Progenitor cell of endocrine pancreas (in vitro differentiated cells): ENCODE measurements at regions not wholly inside any gene's neighbourhood (a gene's known extent, or its start where the extent isn't known, plus 50 kb on each side); places are given as distances from the start of the nearest gene placed in this dataset.

ENCODE experiments used
- DNase-seq: peaks from one replicate; pipeline ENCODE4 v3.0.0; 2021; ENCODE audit warnings: low spot score; ENCODE audit not compliant: unreplicated experiment
- H3K27ac Mint-ChIP-seq: 2 replicates; pipeline ENCODE4 v1.8.0; 2021; ENCODE audit warnings: mild to moderate bottlenecking, moderate library complexity, mixed read lengths
- H3K27me3 Mint-ChIP-seq: 2 replicates; pipeline ENCODE4 v1.8.0; 2021; ENCODE audit warnings: mixed read lengths
- H3K36me3 Mint-ChIP-seq: 2 replicates; pipeline ENCODE4 v1.8.0; 2022; ENCODE audit warnings: mixed read lengths; ENCODE audit not compliant: insufficient read depth
- H3K4me1 Mint-ChIP-seq: 2 replicates; pipeline ENCODE4 v1.8.0; 2021; ENCODE audit warnings: low read depth, mixed read lengths
- H3K4me3 Mint-ChIP-seq: 2 replicates; pipeline ENCODE4 v1.8.0; 2021; ENCODE audit warnings: low read depth, mild to moderate bottlenecking, moderate library complexity, mixed read lengths
- H3K9me3 Mint-ChIP-seq: 2 replicates; pipeline ENCODE4 v1.8.0; 2021; ENCODE audit warnings: low read depth, mixed read lengths
- CTCF ChIP-seq: fragments of 200-600 bp; sonication (generic); IDR thresholded peaks from one replicate; pipeline ENCODE4 v1.5.0; 2021; ENCODE audit warnings: antibody characterized with exemption, mild to moderate bottlenecking; ENCODE audit not compliant: unreplicated experiment

- no peaks in the 10 kb centered on the region for H3K36me3 Mint-ChIP-seq
- no peak overlapping the region for H3K27ac Mint-ChIP-seq
- no peak for TF ChIP-seq CTCF
- H3K27me3 Mint-ChIP-seq, result no peaks in the 10 kb centered on the region
- H3K4me3 Mint-ChIP-seq, result no peak overlapping the region
- peaks cover 8% of the 10 kb centered on the region for H3K9me3 Mint-ChIP-seq
- DNase-seq, result no peak
- H3K4me1 Mint-ChIP-seq, result no peaks in the 10 kb centered on the region
Observed at GRCh38 chr5:144812763-144813162, 642.1 kb downstream of the KCTD16 start.

GRCh38 chr5:144800169-144800568 is 629.5 kb downstream of the KCTD16 start:
- Mint-ChIP-seq H3K4me1 (no peaks in the 10 kb centered on the region), H3K36me3 (no peaks in the 10 kb centered on the region), H3K4me3 (no peak overlapping the region), H3K27me3 (no peaks in the 10 kb centered on the region), H3K9me3 (no peaks in the 10 kb centered on the region), H3K27ac (no peak overlapping the region)
- no peak for TF ChIP-seq CTCF
- DNase-seq, result no peak

- no peak for TF ChIP-seq CTCF
- H3K36me3 Mint-ChIP-seq, result no peaks in the 10 kb centered on the region
- no peaks in the 10 kb centered on the region for H3K9me3 Mint-ChIP-seq
- no peaks in the 10 kb centered on the region for H3K27me3 Mint-ChIP-seq
- DNase-seq, result no peak
- H3K4me3 Mint-ChIP-seq, result no peak overlapping the region
- no peak overlapping the region for H3K27ac Mint-ChIP-seq
- H3K4me1 Mint-ChIP-seq, result no peaks in the 10 kb centered on the region
Observed at GRCh38 chr5:144798595-144798994, 627.9 kb downstream of the KCTD16 start.

- Mint-ChIP-seq H3K27me3 (no peaks in the 10 kb centered on the region), H3K4me3 (no peak overlapping the region), H3K4me1 (no peaks in the 10 kb centered on the region), H3K9me3 (peaks cover 19% of the 10 kb centered on the region), H3K27ac (no peak overlapping the region), H3K36me3 (peaks cover 2% of the 10 kb centered on the region)
- no peak for TF ChIP-seq CTCF
- no peak for DNase-seq
Observed at GRCh38 chr5:144794922-144795321, 624.2 kb downstream of the KCTD16 start.

- no peak for DNase-seq
- Mint-ChIP-seq H3K36me3 (peaks cover 2% of the 10 kb centered on the region), H3K27ac (no peak overlapping the region), H3K27me3 (no peaks in the 10 kb centered on the region), H3K4me3 (no peak overlapping the region), H3K9me3 (peaks cover 19% of the 10 kb centered on the region), H3K4me1 (no peaks in the 10 kb centered on the region)
- TF ChIP-seq CTCF, result no peak
Observed at GRCh38 chr5:144788556-144788955, 617.9 kb downstream of the KCTD16 start.
